ENCODE measurements at regions not wholly inside any gene's neighbourhood (a gene's known extent, or its start where the extent isn't known, plus 50 kb on each side); places are given as distances from the start of the nearest gene placed in this dataset.
"Not testable (repeated sequence)": the region's sequence is repeated elsewhere in the genome, so short reads cannot be mapped to it uniquely, and the experiment has no call there.

DNA sequence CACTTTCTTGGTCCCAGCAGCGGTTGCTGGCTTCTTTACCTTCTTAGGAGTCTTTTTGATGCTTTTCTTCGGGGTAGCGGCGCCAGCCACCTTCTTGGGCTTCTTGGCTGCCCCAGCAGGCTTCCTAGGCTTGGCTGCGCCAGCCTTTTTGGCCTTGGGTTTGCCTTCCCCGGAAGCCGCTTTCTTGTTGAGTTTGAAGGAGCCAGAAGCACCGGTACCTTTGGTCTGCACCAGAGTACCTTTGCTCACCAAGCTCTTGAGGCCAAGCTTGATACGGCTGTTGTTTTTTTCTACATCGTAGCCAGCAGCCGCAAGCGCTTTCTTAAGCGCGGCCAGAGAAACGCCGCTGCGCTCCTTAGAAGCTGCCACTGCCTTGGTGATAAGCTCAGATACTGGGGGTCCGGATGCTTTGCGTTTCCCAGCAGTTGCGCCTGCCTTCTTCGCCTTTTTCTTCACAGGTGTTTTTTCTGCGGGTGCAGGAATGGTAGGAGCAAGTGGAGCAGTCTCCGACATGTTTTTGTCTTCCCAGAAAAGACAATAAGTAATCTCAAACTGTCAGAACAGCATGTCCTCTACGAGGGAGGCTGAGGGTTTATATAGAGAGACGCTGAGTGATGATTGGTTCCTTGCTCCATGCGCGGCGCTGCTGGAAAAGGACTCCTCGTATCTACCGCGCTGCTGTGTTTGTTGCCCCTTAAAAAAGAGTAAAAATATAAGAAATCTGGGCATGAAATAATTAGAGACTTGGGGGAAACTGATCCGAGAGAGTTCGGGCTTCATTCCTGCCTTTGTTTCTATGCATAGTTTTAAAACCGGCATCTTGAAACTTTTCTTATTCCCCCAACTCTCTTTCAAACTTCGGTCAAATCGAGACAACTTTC, 130.3 kb upstream of the BTN3A2 start:
- no peak for DNase-seq (ENCODE audit: low read depth)

DNA sequence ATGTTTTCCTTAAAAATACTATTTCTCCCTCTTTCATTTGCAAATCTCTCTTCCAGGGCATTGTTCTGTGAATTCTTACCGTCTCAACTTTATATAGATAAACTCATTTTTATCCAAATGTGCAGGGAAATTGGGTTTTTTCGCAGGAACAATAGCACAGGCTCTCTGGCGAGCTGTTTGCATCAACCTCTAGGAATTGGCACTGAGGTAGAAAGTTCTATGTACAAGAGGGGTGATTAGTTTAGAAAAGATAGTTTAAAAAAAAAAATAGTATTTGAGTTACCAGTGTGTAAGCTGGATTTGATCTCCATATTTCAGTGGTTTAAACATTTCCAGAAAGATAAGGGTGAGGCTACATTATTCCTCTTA, 129.7 kb upstream of the BTN3A2 start:
- DNase-seq (ENCODE audit: low read depth): no peak

DNA sequence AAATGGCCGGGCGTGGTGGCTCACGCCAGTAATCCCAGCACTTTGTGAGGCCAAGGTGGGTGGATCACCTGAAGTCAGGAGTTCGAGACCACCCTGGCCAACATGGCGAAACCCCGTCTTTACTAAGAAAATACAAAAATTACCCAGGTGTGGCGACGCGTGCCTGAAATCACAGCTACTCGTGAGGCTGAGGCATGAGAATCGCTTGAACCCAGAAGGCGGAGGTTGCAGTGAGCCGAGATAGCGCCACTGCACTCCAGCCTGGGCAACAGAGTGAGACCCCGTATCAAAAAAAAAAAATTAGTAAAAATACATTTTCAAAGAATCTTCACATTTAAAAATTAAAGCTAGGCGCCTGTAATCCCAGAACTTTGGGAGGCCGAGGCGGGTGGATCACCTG, 125.6 kb upstream of the BTN3A2 start:
- not testable (repeated sequence) for DNase-seq (ENCODE audit: low read depth)

DNA sequence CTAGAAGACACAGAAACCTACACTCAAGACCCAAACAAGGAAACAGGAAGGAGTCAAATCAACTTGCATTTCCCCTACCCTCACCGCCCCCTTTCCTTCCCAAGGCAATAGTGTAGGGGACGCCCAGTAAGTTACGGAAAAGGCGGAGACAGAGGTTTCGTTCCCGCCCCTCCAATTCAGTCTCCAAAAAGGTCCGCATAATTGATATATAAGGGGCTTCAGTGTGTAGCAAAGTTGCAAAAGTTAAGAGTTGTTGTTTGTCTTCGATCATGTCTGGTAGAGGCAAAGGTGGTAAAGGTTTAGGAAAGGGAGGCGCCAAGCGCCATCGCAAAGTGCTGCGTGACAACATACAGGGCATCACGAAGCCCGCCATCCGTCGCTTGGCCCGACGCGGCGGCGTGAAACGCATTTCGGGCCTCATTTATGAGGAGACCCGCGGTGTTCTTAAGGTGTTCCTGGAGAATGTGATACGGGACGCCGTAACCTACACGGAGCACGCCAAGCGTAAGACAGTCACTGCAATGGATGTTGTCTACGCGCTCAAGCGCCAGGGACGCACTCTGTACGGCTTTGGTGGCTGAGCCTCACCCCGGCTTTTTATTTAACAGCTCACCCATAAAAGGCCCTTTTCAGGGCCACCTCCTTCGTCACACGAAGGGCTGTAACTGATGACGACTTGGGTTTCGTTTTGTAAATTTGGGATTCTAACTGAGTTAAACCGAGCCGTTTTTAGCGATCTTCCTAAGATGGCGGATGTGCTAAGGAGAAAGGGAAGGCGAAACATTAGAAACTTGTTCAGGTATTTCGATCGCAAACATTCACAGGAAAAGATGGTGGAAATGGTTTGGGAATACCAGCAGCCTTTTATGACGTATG, 124.6 kb upstream of the BTN3A2 start:
- DNase-seq (ENCODE audit: low read depth): no peak

DNA sequence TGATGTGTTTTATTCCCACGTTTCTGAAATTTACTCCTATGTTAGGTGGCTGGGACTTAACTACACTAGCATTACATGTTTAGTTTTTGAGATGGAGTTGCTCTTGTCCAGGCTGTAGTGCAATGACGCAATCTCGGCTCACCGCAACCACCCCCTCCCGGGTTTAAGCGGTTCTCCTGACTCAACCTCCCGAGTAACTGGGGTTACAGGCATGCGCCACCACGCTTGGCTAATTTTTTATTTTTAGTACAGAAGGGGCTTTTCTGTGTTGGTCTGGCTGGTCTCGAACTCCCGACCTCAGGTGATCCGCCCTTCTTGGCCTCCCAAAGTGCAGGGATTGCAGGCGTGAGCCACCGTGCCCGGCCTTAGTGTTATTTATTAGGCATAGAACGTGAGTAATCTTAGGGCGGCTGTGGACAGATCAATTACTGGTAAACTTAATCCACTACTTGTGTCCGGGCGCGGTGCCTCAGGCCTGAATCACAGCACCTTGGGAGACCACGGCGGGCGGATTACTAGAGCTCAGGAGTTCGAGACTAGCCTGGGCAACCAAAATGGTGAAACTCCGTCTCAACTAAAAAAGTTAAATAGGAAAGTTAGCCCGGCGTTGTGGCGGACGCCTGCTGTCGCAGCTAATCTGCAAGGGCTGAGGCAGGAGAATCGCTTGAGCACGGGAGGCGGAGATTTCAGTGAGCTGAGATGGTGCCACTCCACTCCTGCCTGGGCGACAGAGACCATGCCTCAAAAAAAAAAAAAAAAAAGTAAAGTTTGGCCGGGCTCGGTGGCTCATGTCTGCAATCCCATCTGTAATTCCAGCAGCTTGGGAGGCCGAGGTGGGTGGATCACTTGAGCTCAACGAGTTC, 123.7 kb upstream of the BTN3A2 start:
- no peak for DNase-seq (ENCODE audit: low read depth)

DNA sequence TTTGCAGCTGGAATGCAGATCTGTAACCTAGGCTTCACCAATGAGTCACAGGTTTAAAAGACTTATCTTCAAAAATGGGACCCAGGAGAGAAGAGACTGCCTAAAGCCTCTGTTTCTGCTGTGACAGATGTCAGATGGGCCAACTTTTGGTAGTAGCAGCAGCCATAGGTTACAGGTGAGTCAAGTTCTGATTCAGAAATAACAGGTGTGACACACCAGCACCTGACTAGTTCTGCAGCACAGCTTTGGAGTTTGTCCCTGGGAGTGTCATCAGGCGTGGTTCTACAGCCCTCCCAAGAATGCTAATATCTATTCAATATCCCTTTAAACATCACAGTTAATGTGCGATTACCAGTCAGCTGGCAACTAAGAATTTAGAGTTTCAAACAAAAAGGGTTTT, 121.9 kb upstream of the BTN3A2 start:
- DNase-seq (ENCODE audit: low read depth): no peak

DNA sequence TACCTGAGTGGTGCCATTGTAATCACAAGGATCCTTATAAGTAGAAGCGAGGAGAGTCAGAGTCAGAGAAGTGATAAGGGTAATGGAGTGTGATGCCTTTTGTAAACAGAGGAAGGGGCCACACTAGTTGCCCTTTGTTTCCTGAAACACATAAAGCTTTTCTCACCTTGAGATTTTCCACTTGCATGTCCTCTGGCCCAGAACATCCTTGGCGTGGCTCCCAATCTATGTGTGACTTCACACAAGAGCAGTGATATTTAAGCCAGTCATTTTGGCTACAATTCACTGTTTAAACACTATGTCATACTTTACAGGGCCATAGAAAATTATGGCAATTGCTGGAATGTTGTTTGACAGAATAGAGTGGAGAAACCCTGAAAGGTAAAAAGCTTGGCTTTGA, 121.2 kb upstream of the BTN3A2 start:
- no peak for DNase-seq (ENCODE audit: low read depth)

DNA sequence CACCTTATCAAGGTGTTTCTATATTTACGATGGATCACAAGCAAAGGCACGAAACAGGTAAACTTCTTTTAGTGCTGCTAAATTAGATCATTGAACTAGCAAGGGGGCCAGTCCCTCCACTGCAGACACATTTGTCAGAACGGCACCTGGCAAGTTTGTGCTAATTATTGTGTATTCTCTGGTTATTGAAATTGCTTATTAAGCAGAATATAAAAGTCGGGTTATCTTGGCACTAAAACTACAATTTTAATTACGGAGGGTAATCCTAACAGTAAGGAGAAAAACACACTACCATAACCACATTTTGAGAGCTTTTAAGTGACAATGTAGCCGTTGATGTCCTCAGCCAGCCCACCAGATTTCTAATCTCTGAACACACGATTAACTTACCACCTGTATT, 118.9 kb upstream of the BTN3A2 start:
- no peak for DNase-seq (ENCODE audit: low read depth)

DNA sequence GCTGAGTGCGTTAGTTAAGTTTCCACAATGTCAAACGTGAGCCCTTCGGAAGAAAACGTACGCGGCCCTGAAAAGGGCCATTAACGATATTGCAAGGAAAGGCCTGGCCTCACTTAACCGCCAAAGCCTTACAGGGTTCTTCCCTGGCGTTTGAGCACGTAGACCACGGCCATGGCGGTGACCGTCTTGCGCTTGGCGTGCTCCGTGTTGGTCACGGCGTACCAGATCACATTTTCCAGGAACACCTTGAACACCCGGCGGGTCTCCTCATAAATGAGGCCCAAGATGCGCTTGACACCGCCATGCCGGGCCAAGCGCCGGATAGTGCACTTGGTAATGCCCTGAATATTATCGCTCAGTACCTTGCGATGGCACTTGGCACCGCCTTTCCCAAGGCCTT, 118.4 kb upstream of the BTN3A2 start:
- no peak for DNase-seq (ENCODE audit: low read depth)

DNA sequence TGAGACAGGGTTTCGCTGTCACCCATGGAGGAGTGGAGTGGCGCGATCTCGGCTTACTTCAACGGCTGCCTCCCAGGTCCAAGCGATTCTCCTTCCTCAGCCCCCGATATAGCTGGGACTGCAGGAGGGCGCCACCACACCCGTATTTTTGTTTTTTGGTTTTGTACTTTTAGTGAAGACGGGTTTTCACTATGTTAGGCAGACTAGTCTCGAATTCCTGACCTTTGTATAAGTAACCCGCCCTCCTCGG, 115.4 kb upstream of the BTN3A2 start:
- no peak for DNase-seq (ENCODE audit: low read depth)

DNA sequence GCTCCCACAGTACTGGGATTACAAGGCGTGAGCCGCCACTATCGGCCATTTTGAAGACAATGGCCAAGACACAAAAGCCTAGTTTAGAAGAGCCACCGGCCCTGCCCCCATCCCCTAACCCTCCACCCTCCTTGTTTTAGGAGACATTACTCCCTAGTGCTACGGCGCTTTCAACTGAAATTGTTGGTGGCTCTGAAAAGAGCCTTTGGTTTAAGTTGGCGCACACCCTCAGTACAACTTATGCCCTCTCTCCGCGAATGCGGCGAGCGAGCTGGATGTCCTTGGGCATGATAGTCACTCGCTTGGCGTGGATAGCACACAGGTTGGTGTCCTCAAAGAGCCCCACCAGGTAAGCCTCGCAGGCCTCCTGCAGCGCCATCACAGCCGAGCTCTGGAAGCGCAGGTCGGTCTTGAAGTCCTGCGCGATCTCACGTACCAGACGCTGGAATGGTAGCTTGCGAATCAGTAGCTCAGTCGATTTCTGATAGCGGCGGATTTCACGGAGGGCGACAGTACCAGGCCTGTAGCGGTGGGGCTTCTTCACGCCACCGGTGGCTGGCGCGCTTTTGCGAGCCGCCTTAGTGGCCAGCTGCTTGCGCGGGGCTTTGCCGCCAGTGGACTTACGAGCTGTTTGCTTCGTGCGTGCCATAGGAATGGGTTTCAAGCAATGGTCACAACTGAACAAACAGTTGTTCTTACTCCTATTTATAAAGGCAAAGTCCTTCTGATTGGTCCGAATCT, 114.9 kb upstream of the BTN3A2 start:
- peak; percentile 29 for DNase-seq (ENCODE audit: low read depth)

DNA sequence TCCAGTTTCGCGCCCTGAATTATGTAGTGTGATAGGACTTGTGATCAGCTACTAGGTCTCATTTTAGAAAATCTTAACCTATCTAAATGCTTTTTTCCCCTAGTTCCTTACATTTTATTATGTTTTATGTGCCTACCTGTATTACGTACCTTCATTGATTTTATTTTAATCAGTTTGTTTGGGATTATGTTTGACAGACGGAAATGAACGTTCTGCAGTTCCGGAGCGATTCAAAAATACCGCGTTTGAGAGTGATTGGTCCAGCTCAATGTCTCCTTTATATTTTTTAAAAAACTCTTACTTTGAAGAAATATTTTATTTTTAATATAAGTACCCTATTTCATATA, 114.3 kb upstream of the BTN3A2 start:
- no peak for DNase-seq (ENCODE audit: low read depth)

DNA sequence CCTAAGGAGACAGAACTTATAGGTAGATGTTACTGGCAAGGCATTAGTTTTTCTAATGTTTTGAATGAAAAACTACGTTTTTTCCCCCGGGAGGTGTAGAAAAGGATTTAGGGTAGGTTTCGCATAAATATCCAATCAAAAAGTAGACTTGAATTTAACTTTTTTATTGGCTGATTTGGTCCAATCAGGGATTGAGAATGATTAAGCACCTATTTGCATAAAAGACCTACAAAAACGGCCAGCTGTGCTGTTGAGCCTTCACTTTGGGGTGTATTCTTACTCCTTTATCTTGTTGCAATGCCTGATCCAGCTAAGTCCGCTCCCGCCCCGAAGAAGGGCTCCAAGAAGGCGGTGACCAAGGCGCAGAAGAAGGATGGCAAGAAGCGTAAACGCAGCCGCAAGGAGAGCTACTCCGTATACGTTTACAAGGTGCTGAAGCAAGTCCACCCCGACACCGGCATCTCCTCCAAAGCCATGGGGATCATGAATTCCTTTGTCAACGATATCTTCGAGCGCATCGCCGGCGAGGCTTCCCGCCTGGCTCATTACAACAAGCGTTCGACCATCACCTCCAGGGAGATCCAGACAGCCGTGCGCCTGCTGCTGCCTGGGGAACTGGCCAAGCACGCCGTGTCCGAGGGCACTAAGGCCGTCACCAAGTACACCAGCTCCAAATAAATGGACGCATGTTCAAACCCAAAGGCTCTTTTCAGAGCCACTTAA, 113.5 kb upstream of the BTN3A2 start:
- peak; percentile 35 for DNase-seq (ENCODE audit: low read depth)

DNA sequence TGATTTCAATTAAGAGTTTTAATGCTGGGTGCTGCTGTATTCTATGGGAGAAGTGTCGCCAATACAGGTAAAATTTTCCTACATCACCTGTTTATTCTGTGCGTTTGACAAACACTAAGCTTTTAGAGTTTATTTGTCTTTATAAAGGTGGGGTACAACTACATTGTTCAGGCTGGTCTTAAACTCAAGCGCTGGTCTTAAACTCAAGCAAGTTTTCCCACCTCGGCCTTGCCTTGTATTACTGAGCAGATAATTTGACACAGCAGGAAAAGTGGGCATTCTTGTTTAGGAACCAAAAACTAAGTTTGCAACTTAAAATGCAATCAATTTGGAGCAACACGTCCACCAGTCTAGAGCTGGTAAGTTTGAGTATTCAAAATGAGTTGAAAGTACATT, 112.9 kb upstream of the BTN3A2 start:
- no peak for DNase-seq (ENCODE audit: low read depth)

DNA sequence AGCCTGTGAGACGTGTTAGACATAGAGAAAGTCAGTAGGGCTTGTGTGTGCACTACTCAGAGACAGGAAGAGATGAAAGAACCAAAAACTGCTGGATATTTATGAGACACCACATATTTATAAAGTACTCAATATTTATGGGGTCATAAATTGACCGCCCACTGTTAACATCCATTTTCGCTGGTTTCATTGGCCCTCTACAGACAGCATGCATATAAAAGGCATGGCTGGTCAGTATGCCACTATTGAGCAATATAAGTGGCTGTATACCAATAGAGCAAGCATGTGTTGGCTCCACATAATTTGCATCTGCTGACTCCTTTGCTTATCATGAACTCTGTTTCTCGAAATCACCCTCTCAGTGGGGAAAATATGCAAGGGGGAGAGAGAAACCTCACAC, 110.3 kb upstream of the BTN3A2 start:
- DNase-seq (ENCODE audit: low read depth): no peak

DNA sequence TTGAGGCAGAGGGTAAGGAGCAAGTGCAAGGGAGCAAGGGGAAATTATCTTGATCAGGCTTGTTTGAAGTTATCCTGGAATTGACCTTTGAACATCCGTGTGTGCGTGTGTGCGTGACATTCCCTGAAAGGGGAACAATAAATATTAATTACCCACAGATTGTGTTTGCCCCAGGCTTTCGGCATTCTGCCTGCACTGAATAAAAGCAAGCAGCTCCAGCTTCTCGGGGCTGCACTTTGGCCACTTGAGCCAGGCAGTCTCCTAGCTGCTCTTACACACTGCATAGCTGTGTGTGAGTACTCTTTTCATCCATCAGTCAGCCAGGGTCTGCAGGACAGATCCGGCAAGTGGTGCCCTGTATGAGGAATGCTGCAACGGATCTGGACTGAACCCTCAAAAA, 107.7 kb upstream of the BTN3A2 start:
- DNase-seq (ENCODE audit: low read depth): no peak

DNA sequence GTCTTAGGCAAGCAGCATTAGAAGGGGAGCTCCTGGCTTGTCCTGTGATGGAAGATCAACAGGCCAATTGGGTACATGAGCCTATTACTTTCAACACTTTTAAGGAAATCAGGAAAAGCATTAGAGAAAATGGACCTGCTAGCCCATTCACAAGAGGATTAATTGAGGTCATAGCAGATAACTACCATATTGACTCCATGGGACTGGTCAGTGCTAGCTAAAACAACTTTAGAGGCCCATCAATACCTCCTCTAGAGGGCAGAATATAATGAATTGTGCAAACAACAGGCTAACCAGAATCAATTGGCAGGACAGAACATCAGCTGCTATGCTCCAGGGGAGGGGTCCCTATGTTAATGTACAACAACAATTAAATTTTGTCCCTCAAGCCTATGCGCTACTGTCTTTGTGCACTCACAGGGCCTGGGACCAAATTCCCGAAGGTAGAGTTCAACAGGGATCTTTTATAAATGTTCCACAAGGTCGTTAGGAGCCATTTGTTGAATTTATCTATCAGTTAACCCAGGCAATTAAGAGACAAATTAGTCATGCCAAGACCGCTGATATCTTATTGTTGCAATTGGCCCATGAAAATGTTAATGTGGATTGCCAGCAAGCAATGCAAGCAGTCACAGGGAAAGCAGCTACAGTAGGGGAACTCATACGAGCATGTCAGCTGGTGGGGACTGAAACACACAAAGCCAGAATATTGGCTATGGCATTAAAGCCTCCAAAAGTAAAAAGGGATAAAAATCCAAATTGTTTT, 106.6 kb upstream of the BTN3A2 start:
- DNase-seq (ENCODE audit: low read depth): no peak

DNA sequence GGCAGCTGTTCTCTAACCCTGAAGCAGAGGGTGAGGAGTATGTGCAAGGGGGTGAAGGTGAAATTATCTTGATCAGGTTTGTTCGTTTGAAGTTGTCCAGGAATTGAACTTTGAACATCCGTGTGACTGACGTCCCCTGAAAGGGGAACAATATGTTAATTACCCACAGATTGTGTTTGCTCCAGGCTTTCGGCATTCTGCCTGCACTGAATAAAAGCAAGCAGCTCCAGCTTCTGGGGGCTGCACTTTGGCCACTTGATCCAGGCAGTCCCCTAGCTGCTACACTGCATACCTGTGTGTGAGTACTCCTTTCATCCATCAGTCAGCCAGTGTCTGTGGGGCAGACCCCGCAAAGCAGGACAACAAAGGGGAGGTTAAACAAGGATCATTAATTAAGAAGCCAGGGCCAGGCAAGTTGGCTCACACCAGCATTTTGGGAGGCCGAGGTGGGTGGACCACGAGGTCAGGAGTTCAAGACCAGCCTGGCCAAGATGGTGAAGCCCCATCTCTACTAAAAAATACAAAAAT, 104.8 kb upstream of the BTN3A2 start:
- DNase-seq (ENCODE audit: low read depth): no peak

DNA sequence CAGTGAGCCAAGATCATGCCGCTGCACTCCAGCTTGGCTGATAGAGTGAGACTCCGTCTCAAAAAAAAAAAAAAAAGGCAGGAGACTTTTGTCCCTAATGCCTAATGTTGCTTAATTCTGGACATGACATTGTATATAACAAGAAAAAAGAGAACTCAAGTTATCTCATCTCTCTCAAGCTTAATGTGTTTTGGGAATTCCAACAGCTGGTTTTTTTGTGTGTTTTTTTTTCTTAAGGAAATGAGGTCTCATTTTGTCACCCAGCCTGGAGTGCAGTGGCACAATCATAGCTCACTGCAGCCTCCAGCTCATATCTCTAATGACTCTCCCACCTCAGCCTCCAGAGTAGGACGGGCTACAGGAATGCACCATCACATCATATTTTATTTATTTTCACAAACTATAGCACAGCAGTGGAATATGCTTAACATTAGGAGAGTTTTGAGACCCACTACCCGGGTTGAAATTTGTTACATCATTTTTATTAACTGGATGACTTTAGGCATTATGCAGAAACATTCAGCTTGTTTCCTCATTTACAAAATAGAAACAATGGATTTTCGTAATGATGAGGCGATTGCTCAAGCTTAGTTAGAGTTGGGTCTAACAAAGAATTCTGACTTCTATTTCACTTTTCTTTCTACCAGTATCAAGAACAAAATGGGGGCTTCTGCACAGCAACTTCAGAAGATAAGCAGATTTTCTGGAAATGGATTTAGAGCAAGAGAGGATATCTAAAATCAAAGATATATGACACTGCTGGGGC, 104.1 kb upstream of the BTN3A2 start:
- no peak for DNase-seq (ENCODE audit: low read depth)

DNA sequence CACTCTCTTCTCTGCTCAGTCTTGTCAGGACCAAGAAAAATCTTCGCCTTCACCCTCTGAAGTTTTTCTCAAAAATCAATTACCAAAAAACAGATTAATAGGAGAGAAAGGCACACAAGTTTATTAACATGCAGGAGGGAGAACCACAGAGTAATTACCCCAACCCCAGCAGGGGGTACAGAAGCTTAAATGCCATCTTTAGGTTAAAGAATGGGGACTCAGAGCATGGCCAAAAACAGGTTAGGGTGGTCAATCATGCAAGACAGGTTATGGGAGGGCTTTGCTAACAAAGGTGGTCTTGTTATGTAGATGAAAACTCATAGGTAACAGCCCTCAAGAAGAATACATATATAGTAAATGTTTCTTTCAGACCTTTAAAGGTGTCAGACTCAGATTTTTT, 100.5 kb upstream of the BTN3A2 start:
- DNase-seq (ENCODE audit: low read depth): no peak

All from stimulated activated CD8-positive, alpha-beta memory T cell treated with anti-CD3 and anti-CD28 coated beads, Interleukin-7, amount 100 ng/mL, for 24 hours (primary cell).